Amniotic epithelial cell (primary cell): ENCODE measurements at regions not wholly inside any gene's neighbourhood (a gene's known extent, or its start where the extent isn't known, plus 50 kb on each side); places are given as distances from the start of the nearest gene placed in this dataset.

Source experiments
- DNase-seq: peaks from one replicate; pipeline ENCODE4 v3.0.0-alpha.2; 2010; ENCODE audit warnings: low read depth

DNA sequence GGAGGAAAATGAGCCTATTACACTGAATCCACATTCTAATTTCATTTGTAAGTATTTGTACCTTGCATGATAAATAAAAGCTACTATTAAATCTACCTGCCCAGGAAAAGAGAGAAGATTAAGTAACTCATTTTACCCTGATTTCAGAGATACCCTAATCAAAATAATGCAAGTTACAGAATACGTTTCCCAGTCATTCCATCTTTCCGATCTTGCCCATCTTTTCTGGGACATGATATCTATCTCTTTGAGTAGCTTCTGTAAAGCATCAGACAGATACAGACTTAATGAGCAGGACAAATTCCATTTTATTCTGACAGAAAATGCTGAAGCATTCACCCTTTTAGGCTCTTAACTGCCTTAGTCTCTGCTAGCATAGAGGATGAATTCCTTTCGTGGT is 56.6 kb downstream of the SPRY2 start:
- no peak for DNase-seq

DNA sequence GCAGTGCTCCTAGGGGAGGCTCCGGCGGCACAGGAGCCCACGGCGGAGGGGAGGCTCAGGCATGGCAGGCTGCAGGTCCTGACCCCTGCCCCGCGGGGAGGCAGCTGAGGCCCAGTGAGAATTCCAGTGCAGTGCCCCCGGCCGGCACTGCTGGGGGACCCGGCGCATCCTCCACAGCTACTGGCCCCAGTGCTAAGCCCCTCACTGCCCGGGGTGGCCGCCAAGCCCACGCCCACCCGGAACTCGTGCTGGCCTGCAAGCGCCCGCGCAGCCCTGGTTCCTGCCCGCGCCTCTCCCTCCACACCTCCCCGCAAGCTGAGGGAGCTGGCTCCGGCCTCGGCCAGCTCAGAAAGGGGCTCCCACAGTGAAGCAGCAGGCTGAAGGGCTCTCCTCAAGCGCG is 62.2 kb downstream of the SPRY2 start:
- DNase-seq: no peak

DNA sequence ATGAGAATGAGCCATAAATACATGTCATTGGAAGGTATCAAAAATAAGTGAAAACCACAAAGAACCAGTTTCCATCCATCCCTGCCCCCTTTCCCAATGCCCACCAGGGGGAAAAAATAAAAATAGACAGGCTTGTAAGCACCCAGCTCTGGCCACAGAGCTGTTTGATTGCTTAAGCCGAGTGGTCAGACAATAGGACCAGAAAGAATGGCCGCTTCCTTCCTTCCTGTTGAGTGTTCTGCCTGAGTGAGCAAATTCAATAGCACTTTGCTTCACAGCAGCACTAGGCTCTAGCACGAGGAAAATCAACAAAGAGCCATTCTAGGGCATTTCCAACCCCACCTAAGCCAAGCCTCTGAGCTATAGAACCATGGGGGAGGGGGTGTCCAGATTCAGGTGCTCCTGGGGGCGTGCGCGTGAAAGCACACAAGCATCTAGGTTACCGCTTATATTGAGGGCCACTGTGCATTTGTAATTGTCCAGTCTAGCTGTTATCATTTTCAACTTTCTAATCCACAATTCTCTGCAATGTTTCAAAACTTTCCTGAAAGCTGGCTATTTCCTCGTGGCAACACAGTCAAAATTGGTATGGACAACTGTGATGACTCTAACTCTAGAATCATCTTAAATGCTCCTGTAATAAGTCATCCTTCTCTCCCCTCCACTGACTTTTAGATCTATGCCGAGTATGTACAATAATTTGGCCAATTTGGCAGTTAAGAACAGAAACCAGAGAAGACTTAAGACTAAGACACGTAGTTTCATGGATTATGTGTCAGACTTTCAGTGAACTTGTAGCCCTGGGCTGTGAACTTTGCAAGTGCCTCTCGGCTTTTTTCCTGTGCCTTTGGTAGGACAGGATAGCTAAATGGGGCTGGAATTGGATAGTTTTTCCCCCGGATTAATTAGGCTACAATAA is 64.3 kb downstream of the SPRY2 start:
- DNase-seq: no peak

DNA sequence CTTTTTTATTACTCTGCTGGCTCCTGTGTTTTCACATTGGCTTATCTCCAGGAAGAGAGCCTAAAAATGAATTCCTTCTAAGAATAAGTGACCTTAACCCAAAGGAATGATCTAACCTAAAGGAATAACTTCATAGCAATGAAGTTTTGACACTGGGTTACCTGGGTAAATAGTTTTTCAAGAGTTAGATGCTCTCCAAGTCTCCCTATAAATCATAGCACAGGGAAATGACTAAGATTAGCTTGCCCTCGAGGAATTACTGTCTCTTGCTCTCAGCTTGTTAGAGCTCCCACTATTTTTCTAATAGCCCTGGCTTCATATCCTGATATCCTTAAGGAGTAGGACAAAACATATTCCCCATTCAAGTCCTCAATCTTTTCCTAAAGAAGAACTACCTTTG is 66.3 kb downstream of the SPRY2 start:
- DNase-seq: no peak

DNA sequence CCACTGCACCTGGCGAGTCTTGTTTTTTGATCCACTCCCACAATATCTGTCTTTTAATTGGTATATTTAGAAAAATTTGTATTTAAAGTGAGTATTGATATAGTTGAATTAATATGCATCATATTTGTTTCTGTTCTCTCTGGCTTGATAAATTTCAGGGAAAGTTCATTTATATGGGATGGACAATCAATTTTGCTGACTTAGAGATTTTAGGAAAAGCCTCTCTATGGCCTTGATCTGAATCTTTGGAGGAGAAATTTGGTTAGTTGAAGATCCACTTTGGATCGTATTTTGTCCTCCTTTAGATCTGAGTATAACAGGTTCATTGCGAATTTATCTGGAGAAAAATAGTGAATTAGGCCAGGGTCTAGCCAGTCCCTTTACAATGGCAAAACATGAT is 67.2 kb downstream of the SPRY2 start:
- DNase-seq: no peak

DNA sequence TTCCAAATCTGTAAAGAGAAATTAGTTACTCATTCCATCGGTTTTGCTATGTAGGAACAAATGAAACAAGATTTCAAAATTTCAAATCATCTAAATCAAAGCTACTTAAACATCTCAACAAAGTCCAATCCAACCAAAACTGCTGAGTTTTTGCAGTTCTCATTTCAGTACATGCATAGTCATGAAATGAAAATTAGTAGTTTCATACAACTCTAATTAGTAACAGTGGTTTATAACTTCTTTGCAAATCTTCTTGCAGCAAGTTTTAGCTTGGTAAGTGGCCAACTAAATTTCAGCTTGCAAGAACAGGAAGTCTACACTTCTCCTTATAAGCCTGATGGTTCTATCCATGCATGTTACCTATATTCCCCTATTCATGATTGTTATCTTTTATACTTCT is 75.6 kb downstream of the SPRY2 start:
- DNase-seq: no peak

DNA sequence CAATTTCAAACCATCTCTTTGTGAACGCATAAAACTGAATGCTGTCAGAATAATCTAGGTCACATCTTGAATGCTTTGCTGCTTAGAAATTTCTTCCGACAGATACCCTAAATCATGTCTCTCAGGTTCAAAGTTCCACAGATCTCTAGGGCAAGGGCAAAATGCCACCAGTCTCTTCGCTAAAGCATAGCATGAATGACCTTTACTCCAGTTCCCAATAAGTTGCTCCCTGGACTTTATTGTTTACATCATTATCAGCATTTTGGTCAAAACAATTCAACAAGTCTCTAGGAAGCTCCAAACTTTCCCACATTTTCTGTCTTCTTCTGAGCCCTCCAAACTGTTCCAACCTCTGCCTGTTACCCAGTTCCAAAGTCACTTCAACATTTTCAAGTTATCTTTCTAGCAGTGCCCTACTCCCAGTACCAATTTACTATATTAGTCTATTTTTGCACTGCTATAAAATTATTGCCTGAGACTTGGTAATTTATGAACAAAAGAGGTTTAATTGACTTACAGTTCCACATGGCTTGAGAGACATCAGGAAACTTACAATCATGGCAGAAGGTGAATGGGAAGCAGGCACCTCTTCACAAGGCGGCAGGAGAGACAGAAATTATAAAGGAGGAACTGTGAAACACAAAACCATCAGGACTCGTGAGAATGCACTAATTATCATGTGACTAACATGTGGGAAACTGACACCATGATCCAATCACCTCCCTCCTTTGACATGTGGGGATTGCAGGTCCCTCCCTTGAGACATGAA is 77.0 kb downstream of the SPRY2 start:
- DNase-seq: no peak

DNA sequence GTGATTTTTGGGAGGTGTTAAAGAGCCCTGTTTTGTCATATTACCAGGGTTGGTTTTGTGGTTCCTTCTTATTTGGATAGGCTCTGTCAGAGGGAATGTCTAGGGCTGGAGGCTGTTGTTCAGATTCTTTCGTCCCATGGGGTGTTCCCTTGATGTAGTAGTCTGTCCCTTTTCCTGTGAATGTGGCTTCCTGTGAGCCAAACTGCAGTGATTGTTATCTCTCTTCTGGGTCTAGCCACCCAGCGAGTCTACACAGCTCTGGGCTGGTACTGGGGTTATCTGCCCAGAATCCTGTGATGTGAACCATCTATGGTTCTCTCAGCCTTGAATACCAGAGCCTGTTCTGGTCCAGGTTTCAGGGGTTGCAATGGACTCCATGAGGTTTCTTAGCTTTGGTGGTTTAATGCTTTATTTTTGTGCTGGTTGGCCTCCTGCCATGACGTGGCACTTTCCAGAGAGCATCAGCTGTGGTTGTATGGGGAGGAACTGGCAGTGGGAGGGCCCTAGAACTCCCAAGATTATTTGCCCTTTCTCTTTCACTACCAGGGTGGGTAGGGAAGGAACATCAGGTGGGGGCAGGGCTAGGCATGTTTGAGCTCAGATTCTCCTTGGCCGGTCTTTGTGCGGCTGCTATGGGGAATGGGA is 78.8 kb downstream of the SPRY2 start:
- no peak for DNase-seq

DNA sequence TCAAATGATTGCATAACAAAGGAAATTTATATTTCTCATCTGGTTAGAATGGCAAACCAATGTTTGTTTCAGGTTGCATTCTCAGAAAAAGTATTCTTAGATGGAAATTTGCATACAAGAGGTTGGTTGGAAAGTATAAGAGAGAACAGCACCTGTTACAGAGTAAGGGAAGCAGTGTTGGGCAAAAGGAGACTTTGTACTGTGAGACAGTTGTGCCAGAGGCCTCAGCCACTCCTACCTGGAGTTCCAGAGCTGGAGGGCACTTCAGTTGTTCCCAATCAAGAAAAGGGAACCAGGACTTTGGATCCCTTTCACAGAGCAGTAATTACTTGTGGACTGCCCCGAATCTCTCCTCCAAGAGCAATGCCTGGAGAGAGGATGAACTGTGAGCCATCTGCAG is 81.8 kb downstream of the SPRY2 start:
- DNase-seq: no peak

DNA sequence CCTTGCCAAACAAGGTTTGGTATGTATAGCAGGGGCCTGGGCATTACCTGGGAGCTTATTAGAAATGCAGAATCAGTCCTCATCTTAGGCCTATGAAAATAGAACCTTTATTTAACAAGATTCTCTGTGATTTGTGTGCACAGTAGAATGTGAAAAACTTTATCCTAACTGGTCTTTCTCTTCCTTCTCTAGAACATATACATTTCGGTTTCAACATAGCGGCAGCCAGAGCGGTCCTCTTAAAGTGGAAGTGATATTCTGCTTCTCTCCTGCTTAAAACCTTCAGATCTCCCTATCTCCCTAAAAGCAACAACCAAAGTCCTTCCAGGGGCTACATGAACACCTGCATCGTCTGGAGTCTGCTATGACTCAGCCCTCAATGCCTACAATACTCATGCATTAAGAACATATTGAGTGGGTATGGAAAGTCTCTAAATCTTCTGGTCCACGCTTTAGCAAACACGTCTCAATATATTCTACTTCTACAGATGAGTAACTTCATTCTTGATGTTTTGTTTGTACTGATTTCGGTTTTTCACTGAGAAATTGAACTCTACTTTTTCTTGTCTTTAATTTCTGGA is 84.5 kb downstream of the SPRY2 start:
- no peak for DNase-seq

DNA sequence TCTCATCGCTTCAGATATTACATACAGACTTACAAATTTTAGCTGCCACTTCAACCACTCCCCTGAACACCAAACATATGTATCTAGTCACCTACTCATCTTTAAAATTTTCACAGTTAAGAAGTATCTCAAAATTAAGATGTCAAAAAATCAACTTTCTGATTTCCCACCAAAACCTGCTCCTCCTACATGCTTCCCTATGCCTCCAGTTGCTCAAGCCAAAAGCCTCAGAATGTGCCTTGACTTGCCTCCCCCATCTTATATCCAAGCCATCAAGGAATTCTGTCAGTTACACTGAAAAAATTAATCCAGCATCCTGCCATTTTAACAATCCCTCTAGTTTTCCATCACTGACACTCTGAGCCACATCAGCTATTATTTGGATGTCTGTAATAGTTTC is 85.0 kb downstream of the SPRY2 start:
- no peak for DNase-seq

DNA sequence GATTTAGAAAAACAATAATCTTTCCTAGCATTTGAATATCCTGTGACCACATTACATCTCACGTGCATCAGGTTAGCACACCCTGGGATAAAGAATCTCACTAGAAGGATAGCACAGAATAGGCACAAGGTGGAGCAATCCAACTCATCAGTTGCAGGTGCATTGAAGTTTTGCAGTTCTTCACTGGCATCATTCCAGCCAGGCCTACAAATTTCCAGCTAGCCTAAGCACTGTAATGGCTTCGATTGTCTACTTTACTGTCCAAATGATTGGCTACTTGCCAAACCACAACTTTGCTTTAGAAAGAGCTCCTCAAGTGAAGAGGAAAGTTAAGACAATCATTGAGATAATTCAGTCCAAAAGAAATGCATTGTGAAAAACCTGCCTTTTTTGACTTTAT is 89.5 kb downstream of the SPRY2 start:
- DNase-seq: peak; percentile 61

DNA sequence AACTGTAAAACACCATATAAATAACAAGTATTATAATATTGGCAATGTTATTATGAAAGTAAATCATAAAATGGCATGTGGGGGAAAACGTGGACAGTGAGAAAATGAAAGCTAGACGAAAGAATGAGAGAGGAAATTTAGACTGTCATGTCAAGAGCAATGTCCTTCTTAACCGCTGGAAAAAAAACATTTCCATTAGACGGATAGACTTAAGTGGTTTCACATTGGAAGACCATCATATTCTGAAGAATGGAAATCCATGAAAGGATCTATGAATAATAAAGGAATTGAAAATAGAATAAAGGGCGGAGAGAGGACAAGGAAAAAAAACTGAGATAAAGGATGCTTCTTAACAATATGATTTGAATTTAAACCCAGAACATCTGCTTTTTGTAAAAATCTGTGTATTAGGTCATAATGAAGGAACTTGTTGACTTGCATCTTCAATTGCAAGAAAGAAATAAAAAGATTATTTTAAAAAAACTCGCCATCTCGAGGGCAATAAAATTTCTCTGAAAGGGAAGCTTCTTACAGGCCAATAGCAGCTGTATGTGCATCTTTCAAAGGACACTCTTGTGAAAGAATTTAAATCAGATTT is 90.6 kb downstream of the SPRY2 start:
- DNase-seq: no peak

DNA sequence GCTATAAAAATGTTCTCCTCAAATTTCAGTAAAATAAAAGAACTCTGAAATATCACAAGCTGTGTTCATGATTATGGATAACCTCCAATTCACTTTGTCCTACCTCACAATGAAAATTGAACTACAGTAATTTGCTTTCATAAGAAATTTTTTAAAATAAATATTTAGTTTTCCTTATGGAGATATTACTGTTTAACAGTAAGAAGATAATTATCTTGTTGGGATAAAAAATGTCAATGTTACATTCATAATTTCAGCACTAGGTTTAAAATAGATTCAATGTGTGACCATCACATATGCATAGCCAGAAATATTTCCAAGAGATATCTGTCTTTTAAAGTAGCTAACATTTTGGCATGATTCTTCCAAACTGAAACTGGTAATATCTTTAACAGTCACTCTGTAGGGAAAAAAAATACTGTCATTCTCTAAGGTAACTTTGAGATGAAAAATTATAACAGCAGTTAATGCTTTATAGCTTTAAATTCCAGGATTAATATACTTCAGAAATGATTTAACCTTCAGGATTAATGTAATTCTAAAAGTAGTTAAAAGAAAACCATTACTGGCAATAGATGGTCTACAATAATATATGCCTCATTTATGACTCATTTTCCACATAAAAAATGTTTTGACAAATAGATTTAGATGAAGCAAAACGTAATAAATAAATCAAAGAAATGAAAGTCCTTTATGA is 91.3 kb downstream of the SPRY2 start:
- DNase-seq: no peak

DNA sequence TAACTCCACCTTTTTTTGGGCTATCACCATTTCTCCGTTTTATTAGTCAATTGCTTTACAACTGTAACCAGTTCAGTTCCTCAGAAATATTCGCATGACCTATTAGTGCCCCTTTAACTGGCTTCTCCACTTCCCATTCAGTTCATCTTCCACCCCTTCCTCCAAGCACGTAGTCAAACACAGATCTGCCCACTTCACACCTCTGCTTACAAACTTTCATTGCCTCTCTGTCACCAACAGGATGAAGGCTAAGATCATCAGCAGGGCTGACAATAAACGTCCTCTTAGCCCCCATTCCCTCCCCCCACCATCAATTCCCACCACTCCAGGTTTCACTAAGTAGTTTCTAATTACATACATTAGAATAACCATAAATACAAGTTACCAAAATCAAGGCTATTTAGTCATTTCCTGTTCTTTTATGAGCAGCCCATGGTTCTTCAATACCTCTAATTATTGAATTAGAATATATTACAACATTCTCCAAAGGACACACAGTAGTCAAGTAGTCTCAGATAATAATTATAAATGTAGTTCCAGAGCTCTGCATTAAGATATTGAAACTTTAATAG is 95.7 kb downstream of the SPRY2 start:
- DNase-seq: no peak

DNA sequence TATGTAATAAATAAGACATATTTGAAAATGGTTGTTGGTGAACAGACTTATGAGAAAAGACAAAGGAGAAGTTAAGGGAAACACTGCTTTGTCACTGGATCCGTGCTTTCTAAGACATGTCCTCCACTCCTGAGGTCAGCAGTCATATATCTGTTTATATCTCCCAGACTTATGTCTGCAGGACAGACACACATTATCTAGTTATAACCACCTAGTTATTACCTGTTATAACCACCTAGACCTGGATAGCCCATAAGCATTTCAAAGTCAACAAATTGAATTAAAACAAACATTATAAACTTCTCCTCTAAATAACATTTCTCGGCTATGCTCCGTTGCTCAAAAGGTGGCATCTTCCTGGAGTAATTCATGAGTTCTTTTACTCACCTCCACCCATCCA is 96.4 kb downstream of the SPRY2 start:
- no peak for DNase-seq

DNA sequence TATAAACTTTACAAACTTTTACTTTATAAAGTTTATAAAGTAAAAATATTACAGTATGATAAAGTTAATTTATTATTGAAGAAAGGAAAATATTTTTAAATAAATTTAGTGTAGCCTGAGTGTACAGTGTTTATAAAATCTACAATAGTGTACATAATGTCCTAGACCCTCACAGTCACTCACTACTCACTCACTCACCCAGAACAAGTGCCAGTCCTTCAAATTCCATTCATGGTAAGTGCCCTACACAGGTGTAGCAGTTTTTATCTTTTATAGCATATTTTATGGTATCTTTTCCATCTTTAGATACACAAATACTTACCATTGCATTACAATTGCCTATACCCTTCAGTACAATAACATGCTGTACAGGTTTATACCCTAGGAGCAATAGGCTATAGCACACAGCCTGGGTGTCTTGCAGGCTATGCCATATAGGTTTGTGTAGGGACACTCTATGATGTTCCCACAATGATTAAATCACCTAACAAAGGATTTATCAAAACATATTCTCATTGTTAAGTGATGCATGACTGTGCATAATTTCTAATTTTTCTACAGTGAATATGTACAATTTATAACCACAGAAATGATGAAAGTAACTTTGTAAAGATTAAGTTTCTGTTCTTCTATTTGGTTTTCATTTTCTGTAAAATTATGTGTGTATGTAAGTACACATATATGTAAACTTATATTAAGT is 98.0 kb downstream of the SPRY2 start:
- no peak for DNase-seq

DNA sequence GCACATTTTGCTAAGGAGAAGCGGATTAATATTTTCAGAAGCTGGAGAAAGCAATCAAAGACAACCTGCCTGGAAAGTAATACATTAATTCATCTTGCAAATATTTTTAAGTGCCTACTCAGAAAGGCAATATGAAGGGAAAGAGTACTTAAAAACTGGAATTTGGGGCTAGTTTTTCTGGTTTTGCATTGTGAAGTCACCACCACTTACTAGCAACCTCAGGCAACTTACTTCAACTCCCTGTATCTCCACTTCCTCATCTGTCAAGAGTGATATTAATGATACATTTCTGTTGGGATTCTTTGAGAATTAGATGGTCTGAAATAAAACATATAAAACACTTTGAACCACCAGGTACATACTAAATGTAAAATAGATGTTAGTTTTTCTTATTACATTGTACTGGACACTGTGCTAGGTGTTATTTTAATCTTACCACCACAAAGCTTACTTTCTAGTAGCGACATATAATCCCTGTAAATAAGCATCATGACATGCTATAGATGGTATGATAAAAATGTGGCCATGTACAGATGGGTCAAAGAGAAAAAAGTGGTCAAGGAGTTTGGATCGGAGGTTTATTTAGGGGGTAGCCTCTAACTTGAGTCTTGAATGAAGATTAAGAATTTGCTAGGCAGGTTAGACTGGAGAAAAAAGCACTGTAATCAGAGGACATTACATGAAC is 101.2 kb downstream of the SPRY2 start:
- DNase-seq: no peak

DNA sequence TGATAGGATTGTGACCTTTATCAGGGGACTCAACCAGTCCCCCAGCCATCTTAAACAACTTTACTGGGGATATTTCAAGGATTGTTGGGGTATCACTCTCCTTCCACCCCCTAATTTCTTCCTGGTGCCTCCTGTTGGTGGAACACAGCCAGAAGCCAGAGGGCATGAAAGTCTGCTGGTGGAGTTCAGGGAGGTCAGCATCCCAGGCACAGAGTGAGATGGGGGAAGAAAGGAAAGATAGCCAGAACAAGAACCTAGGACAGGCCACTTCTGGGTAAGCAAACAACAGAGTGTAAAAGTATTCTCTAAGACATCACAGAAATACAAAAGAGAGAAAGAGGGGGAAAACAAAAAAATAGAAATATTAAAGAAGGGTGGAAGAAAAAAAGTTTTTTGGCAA is 101.8 kb downstream of the SPRY2 start:
- DNase-seq: no peak

DNA sequence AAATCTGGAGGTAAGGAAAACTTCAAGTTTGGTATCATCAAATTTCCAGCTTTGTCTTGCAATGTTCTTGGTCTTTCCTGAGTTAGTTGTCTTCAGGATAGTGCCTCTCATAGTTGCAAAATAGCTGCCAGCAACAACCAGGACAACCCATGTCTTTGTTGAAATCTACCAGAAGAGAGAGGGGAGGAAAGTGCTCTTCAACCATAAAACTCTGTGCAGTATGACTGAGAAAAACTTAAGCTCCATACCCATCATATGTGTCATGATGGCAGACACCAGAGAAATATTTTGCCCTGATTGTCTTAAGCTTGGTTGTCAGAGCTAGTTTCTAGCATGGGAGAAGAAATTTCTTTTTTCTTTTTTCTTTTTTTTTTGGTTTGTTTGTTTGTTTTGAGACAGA is 103.3 kb downstream of the SPRY2 start:
- DNase-seq: peak; percentile 82
